Brain microvascular endothelial cell (primary cell): ENCODE measurements at regions not wholly inside any gene's neighbourhood (a gene's known extent, or its start where the extent isn't known, plus 50 kb on each side); places are given as distances from the start of the nearest gene placed in this dataset.

Experiments used
- DNase-seq: peaks from one replicate; pipeline ENCODE4 v3.0.0-alpha.2; 2020
- H3K27ac ChIP-seq: fragments of 250-450 bp; sonication (Bioruptor Pico); 2 replicates; pipeline ENCODE4 v1.5.1; 2020; ENCODE audit warnings: mild to moderate bottlenecking, moderate library complexity
- H3K27me3 ChIP-seq: fragments of 250-450 bp; sonication (Bioruptor Pico); replicated peaks from 2 replicates; pipeline ENCODE4 v1.5.1; 2020; ENCODE audit warnings: mild to moderate bottlenecking
- H3K36me3 ChIP-seq: fragments of 250-450 bp; sonication (Bioruptor Pico); replicated peaks from 2 replicates; pipeline ENCODE4 v1.5.1; 2020; ENCODE audit warnings: mild to moderate bottlenecking
- H3K4me3 ChIP-seq: 2 replicates; pipeline ENCODE4 v1.5.1; 2011; ENCODE audit warnings: low read depth, mild to moderate bottlenecking, control low read depth, low read length, moderate library complexity
- CTCF ChIP-seq: IDR thresholded peaks from 2 replicates; pipeline ENCODE4 v1.5.1; 2011; ENCODE audit warnings: low read depth, mild to moderate bottlenecking, moderate library complexity, low read length, control low read depth, inconsistent platforms; ENCODE audit errors: missing control alignments
- in situ Hi-C: cut with HindIII; loops from 2 replicates; pipeline ENCODE4 v1.10.0; 2017; ENCODE audit warnings: low sequenced_read_pairs, low pct_ligation_motif_present

- no peak overlapping the region for H3K27ac ChIP-seq
- no peaks in the 10 kb centered on the region for H3K27me3 ChIP-seq
- in situ Hi-C loops, result no loop called here
- no peak for DNase-seq
- no peak overlapping the region for H3K4me3 ChIP-seq
- no peaks in the 10 kb centered on the region for H3K36me3 ChIP-seq
- no peak for TF ChIP-seq CTCF
These were observed 504.8 kb downstream of the NXPH1 start for GRCh38 chr7:8938044-8938805.

GRCh38 chr7:8939446-8939845 is 506.0 kb downstream of the NXPH1 start:
- no peaks in the 10 kb centered on the region for H3K27me3 ChIP-seq
- in situ Hi-C loops, result no loop called here

GRCh38 chr7:8963722-8964121 is 530.3 kb downstream of the NXPH1 start:
- no peak for DNase-seq
- Histone ChIP-seq H3K27ac (no peak overlapping the region), H3K4me3 (no peak overlapping the region), H3K27me3 (no peaks in the 10 kb centered on the region), H3K36me3 (no peaks in the 10 kb centered on the region)
- no peak for TF ChIP-seq CTCF
- in situ Hi-C loops, result no loop called here

More at GRCh38 chr7:8939446-8939845, 506.0 kb downstream of the NXPH1 start:
- Histone ChIP-seq H3K4me3 (no peak overlapping the region), H3K36me3 (no peaks in the 10 kb centered on the region), H3K27ac (no peak overlapping the region)
- DNase-seq, result no peak
- no peak for TF ChIP-seq CTCF

GRCh38 chr7:8965177-8965576 is 531.8 kb downstream of the NXPH1 start:
- Histone ChIP-seq H3K27me3 (no peaks in the 10 kb centered on the region), H3K27ac (no peak overlapping the region), H3K4me3 (no peak overlapping the region), H3K36me3 (no peaks in the 10 kb centered on the region)
- no peak for TF ChIP-seq CTCF
- in situ Hi-C loops, result no loop called here
- no peak for DNase-seq

GRCh38 chr7:8973601-8974000 is 540.2 kb downstream of the NXPH1 start:
- no peak for TF ChIP-seq CTCF
- in situ Hi-C loops, result no loop called here

GRCh38 chr7:8975681-8976080 is 542.3 kb downstream of the NXPH1 start:
- in situ Hi-C loops, result no loop called here
- no peak for TF ChIP-seq CTCF
- no peak for DNase-seq
- Histone ChIP-seq H3K36me3 (no peaks in the 10 kb centered on the region), H3K27ac (no peak overlapping the region), H3K4me3 (no peak overlapping the region), H3K27me3 (no peaks in the 10 kb centered on the region)

More at GRCh38 chr7:8973601-8974000, 540.2 kb downstream of the NXPH1 start:
- no peak for DNase-seq
- H3K27me3 ChIP-seq, result no peaks in the 10 kb centered on the region
- H3K27ac ChIP-seq, result no peak overlapping the region
- no peaks in the 10 kb centered on the region for H3K36me3 ChIP-seq
- no peak overlapping the region for H3K4me3 ChIP-seq
